ENCODE measurements at regions not wholly inside any gene's neighbourhood (a gene's known extent, or its start where the extent isn't known, plus 50 kb on each side); places are given as distances from the start of the nearest gene placed in this dataset.
"Not testable (repeated sequence)": the region's sequence is repeated elsewhere in the genome, so short reads cannot be mapped to it uniquely, and the experiment has no call there.

- peak; percentile 90 for DNase-seq
These were observed 101.8 kb downstream of the RPLP1 start for GRCh38 chr15:69554279-69554961.

DNA sequence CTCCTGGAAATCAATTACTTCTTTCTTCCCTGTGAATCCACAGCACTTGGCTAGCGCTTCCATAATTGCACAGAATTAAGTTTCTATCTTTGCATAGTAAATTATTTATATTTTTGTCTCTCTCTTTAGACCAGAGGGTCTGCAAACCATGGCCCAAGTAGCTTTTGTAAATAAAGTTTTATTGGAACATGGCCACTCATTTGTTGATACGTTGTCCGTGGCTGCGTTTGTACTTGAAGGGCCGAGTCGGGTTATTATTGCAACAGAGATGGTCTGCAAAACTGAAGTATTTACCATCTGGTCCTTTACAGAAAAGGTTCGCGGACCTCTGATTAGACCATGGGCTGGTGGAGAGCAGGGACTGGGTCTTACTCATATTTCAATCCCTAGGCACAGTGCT, 102.5 kb downstream of the RPLP1 start:
- DNase-seq = no peak

GRCh38 chr15:69556344-69556743, 103.7 kb downstream of the RPLP1 start:
- no peak for DNase-seq

GRCh38 chr15:69557020-69557706, 104.5 kb downstream of the RPLP1 start:
- no peak for DNase-seq

DNA sequence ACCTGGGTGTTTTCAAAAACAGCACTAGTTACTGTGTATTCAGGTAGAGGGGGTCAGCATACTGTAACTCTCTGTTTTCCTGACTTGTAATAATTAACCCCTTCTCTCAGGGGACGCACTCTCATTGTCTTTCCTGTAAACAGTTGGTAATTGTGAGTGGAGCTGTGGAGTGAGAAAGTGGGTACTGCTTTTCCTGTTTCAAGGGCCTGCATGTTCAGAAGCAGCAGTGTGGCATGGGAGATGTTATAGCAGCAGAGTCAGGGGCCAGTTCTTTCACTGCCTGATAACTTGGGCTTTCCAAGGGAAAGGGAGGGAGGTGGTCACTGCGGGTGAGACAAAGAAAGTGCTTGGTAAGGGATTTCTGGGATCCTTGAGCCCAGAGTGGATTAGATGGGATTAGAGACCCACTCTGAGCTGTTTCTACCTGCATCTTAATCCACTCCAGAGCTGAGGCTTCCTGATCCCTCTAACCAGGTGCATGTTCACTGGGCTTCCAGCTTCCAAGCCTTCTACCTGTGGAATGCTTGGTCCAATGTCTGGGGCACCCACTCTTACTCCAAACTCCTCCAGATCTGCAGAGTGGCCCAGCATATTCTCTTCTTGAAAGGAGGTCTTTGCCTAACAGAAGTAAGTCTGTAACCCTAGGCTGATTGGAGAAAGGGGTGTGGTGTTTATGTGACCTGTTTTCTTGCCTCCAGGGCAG, 105.2 kb downstream of the RPLP1 start:
- no peak for DNase-seq

- DNase-seq = no peak
These were observed 107.0 kb downstream of the RPLP1 start for GRCh38 chr15:69559440-69560190.

DNA sequence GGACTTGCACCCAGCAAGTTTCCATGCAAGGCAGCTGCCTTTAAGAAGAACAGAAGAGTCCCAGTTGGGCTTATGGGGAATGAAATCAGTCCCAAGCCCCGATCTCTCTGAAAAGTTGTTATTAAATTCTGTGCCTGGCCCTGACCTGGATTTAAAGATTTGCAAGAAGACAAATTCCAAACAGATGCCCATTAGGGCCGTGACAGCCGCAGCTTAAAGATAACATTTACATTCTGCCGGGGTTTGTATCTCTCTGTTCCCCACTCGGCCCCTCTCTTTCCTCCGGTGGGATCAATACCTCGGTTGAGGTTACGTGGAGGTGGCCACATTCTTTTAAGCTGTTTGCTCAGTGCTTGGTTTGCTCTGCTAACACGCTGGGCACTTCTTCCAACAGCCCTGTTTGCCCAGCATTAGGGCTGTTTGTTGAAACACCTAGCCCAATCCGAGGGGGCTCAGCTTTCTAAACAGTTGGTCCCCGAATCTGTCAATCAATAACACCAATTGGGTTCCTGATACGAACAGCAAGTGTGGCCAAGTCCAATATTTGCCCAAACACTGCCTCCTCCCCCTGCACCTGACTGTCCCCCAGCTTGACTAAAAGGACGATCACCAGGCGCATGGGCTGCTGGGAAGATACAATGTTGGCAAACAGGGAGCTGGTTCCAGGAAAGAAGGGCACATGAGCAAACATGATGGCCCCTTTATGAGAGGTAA, 108.6 kb downstream of the RPLP1 start:
- peak; percentile 97 for DNase-seq

GRCh38 chr15:69562116-69562515, 109.5 kb downstream of the RPLP1 start:
- no peak for DNase-seq

DNA sequence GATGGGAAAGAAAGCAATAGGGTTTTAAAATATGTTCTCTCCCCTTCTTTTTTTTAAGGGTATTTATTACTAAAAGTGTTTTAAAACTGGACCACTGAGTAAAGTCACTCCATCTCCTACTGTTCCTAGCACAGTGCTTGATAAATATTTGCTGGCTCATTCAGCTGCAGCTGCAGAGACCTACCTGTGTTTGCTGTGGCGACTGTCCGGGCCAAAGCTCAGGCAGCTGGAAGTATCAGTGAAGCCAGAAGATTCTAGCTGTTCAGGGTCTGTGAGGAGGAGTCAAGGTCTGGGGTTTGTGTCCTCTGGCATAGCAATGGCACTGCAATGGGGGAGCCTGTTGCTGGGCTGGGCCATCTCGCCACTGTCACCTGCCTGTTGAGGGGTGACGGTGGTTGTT, 109.9 kb downstream of the RPLP1 start:
- peak; percentile 66 for DNase-seq

DNA sequence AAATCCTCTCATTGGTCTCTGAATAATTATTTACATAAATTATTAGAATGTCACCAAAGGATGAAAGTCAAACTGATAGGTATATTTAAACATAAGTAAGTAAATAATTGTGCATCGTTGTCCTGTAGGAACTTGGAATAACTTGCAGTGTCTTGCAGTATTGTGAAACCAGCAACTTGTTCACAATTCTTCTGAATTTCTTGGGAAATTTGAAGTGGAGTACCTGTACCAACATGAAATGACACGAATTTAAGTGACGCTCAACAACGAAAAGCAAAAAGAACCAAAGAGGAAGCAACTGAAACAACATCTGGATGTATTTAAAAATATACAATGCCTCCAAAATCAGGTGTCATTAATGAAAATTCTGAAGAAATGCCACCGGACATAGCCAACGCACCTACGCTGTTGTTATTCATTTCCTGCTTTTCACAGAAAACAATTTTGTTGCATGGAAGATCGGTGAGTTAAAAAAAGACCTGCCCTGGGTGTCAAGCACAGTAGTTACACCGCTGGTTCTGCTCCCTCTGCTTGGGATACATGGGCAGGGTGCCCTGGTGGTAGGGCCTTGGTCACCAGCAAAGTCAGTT, 112.5 kb downstream of the RPLP1 start:
- no peak for DNase-seq

DNA sequence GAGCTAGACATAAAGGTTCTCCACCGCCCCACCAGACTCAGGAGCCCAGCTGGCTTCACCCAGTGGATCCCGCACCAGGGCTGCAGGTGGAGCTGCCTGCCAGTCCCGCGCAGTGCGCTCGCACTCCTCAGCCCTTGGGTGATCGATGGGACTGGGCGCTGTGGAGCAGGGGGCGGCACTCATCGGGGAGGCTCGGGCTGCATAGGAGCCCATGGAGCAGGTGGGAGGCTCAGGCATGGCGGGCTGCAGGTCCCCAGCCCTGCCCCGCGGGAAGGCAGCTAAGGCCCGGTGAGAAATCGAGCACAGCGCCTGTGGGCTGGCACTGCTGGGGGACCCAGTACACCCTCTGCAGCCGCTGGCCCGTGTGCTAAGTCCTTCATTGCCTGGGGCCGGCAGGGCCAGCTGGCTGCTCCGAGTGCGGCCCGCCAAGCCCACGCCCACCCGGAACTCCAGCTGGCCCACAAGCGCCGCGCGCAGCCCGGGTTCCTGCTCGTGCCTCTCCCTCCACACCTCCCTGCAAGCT, 114.7 kb downstream of the RPLP1 start:
- not testable (repeated sequence) for DNase-seq

GRCh38 chr15:69568173-69569009, 115.8 kb downstream of the RPLP1 start:
- no peak for DNase-seq

DNA sequence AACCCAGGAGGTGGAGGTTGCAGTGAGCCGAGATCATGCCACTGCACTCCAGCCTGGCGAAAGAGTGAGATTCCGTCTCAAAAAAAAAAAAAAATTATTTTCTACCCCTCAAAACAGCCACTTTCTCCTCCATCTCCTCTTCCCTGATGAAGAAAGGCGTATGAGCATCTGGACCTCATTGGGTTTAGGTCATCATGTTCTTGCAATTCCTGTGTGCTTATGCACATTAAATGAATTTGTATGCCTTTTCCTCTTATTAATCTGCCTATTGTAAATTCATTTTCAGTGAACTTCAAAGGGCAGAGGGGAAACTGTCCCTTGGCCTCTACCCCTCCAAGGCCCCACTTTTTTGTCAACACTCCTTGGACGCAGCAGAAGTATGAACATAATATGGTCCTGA, 117.8 kb downstream of the RPLP1 start:
- no peak for DNase-seq

DNA sequence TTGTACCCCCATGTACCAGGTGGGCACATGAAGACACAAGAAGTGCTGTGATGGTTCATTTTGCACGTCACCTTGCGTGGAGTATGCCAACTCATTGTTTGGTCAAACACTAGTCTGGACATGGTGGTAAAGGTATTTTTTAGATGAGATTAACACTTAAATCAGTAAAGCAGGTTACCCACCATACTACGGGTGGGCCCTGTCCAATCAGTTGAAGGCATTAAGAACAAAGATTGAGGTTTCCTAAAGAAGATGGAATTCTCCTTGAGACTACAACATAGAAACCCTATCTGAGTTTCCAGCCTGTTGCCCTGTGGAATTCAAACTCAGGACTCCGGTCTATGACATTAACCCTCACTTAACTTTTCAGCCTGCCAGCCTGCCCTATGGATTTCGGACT, 118.4 kb downstream of the RPLP1 start:
- no peak for DNase-seq

DNA sequence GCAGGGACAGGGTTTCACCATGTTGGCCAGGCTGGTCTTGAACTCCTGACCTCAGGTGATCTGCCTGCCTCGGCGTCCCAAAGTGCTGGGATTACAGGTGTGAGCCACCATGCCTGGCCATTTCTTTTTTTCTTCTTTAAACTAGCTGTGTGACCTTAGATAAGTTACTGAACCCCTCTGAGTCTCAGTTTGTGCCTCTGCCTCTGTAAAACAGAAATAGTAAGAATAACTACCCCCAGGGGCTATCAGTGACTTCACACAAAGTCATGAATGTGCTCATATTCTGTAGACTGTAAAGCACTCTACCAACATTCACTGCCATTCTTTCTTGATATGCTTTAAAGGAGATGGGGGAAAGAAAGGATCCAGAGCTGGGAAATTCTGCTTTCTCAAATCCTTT, 120.7 kb downstream of the RPLP1 start:
- not testable (repeated sequence) for DNase-seq

GRCh38 chr15:69573815-69574475, 121.3 kb downstream of the RPLP1 start:
- DNase-seq = no peak

GRCh38 chr15:69574506-69574905, 121.9 kb downstream of the RPLP1 start:
- no peak for DNase-seq

DNA sequence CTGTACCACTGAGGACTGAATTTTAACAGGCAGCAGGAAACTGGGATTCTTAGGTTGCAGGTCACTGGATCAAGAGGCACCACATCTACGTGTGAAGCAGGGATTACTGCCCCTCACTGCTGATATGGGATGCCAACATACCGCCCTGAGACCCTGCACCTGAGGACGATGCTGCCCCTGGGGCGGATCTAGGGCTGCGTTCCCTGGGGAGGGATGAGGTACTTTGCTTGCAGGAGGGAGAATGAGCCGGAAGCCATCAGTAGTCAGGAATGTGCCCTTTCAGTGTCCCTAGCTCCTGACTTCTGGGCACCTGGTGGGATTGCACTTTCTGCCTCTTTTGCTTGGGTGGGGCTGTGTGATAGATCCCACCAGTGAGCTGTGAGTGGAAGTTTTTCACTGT, 122.8 kb downstream of the RPLP1 start:
- no peak for DNase-seq

GRCh38 chr15:69576035-69576526, 123.5 kb downstream of the RPLP1 start:
- DNase-seq = no peak

DNA sequence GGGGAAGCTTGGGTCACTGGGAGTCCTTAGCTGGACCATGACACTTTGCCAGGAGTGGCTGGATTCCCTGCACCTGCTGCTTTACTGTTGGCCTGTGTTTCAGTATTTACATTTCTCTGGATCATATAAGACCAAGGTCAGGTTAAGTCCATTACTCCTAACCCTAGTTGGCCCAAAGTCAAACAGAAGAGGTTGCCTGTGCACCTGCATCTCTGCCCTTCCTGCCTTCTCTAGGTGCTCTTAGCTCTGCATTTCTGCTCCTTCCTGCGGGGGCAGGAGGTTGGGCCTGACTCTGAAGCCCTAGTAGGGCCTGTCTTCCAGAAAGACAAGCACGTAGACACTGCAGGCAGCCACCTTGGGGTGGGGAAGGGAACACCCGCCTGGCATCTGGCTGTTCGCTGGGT, 124.3 kb downstream of the RPLP1 start:
- DNase-seq = no peak

Data from NCI-H2081 treated with DMSO at 0.1 percent for 48 hours (cell line).